GM12873 (cell line): ENCODE measurements at regions not wholly inside any gene's neighbourhood (a gene's known extent, or its start where the extent isn't known, plus 50 kb on each side); places are given as distances from the start of the nearest gene placed in this dataset.

Experiments
- CTCF ChIP-seq: IDR thresholded peaks from 2 replicates; pipeline ENCODE4 v1.5.1; 2012; ENCODE audit warnings: low read depth, mild to moderate bottlenecking, moderate library complexity, low read length, control low read depth; ENCODE audit not compliant: insufficient read depth; ENCODE audit errors: missing control alignments

DNA sequence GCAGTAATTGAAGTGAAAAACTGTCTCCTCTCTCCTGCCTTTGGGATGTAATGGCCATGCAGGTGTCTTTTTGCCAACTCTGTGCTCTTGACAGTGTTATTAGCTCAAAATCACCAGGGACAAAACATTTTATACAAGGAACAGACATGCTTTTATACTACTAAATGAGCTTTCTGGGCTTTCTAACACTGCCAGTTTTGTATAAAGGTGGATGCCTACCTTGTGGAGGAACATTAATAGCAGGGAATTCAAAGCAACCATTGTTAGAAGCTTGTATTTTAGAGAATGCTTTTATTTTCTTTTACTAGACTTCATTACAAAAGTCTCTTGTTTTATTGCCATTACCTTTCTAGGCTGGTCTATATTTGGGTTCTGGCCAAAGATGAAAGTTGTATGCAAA is 54.7 kb upstream of the ARSJ start:
- TF ChIP-seq CTCF, result no peak

DNA sequence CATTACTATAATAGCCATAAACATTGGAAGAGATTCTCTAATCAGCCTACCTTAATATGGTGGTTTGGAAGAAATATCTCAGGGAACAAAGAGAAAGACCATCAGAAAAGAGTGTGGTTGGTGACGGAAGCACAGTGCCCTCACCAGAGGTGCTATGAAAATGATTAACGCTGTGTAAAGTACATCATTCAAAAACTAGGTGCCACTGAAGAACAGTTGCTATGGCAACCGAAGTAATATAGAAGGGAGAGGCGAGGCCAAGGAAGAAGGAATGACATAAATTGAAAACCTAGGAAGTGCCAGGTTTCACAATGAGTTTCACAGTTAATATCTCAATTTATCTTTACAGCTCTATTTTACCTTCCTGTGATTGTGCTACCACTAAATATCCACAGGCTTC is 57.0 kb upstream of the ARSJ start:
- no peak for TF ChIP-seq CTCF

GRCh38 chr4:114036864-114037263 is 57.4 kb upstream of the ARSJ start:
- TF ChIP-seq CTCF, result no peak

GRCh38 chr4:114037988-114038387 is 58.5 kb upstream of the ARSJ start:
- TF ChIP-seq CTCF, result no peak

DNA sequence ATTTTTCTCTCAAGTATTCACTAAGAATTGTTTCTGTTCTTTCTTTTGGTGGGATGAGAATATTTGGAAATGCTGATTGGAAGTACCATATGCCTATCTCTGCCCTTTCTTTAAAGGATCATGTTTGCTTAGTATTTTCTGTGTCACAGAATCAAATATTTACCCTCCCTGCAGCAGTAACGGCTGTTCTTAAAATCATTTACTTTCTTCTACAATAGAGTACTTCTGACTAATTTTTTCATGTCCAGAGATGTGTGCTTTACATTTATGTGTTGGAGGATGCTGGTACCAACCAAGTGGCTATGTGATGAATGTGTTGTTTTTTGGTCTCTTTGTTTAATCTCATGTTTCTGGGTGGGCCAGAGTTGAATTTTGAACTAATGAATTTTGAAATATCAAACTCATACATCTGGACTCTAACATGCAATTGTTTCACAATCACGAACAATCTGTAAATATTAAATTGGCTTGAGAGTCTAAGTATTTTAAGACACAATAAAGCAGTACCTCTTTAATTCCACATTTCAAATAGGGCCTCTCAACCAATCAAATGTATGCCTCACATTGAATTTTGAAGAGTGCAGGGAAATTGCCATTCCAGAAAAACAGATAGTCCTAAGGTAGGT is 59.4 kb upstream of the ARSJ start:
- TF ChIP-seq CTCF, result no peak

DNA sequence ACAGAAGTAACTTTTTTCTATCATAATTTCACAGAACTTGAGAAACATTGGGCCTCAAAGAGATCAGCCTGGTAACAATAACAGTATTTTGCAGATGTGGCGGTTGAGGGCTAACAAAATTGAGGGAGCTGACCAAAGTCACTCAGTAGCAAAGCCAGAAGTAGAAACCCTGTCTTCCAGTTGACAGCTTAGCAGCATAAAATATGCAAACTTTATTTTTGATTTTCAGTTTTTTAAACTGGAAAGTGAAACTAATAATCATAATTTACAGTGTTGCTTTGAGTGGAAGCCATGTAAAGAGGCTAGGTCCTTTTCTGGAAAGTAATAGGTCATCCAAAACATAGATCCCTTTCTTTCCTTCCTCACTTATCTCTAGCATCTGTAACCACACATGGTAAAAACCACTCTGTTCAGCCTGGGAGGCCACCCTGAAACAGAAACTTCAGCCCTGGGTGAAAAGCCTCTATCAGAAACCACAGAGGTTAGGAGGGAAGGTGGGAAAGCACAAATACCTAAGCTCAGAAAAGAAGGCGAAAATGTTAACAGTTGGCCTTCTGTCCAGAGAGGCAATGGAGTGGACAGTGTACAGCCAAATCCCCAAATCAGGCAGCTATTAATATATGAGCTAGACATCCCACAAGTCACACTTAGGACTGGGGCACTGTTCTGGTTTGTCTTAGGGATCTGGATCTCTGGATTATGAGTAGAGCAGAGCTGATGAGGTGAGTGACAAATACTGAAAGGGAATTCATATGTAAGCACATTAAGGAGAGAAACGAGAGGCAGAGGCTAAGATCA is 61.1 kb upstream of the ARSJ start:
- no peak for TF ChIP-seq CTCF

DNA sequence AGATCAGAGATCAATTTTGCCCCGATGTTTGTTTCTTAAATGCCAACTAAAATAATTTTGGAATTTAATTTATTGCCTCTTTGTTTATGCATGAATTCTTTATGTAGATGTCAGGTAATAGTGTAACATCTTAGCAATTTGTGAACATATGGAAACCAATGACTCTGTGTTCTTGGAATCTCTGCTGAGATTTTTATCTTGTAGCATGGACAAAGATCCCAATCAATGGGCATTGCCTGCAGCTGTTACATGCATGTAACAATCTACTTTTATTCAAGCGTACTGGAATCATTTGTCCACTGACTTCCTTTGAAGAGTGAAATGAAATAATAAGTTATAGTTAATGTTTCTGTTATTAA is 61.6 kb upstream of the ARSJ start:
- no peak for TF ChIP-seq CTCF
